Spleen (tissue), 11 donors: ENCODE measurements at regions not wholly inside any gene's neighbourhood (a gene's known extent, or its start where the extent isn't known, plus 50 kb on each side); places are given as distances from the start of the nearest gene placed in this dataset.
"Not testable (repeated sequence)": the region's sequence is repeated elsewhere in the genome, so short reads cannot be mapped to it uniquely, and the experiment has no call there.

Source experiments
- DNase-seq: peaks from one replicate; pipeline ENCODE4 v3.0.0-alpha.2; 2020
- H3K27ac ChIP-seq, 8 donors: fragments of 200-600 bp; sonication (generic) in 7 of 8; 1 replicate in 4 of 8; 2 replicates in 4 of 8; pipeline versions ENCODE4 v1.5.0 to v1.8.0; 2016 to 2021; ENCODE audit warnings: inconsistent platforms in 4 of 8, mild to moderate bottlenecking in 4 of 8, moderate library complexity in 1 of 8
- H3K27me3 ChIP-seq, 7 donors: fragments of 200-600 bp; sonication (generic) in 6 of 7; replicated peaks in 1 of 7; 1 replicate in 4 of 7; 2 replicates in 3 of 7; pipeline versions ENCODE4 v1.5.0 to v1.8.0; 2016 to 2021; ENCODE audit warnings: inconsistent platforms in 3 of 7, mild to moderate bottlenecking in 1 of 7
- H3K36me3 ChIP-seq, 6 donors: fragments of 200-600 bp; sonication (generic) in 5 of 6; 1 replicate in 4 of 6; 2 replicates in 2 of 6; pipeline versions ENCODE4 v1.5.0 to v1.8.0; 2016 to 2021; ENCODE audit warnings: inconsistent platforms in 2 of 6
- H3K4me1 ChIP-seq, 6 donors: fragments of 200-600 bp; sonication (generic) in 5 of 6; 1 replicate in 3 of 6; 2 replicates in 3 of 6; pipeline versions ENCODE4 v1.5.0 to v1.8.0; 2016 to 2021; ENCODE audit warnings: inconsistent platforms in 3 of 6
- H3K4me3 ChIP-seq, 8 donors: fragments of 200-600 bp; sonication (generic) in 7 of 8; 1 replicate in 4 of 8; 2 replicates in 4 of 8; pipeline versions ENCODE4 v1.5.0 to v1.8.0; 2016 to 2021; ENCODE audit warnings: inconsistent platforms in 4 of 8, mild to moderate bottlenecking in 4 of 8, moderate library complexity in 2 of 8
- H3K9me3 ChIP-seq, 8 donors: fragments of 200-600 bp; sonication (generic) in 7 of 8; 1 replicate in 4 of 8; 2 replicates in 4 of 8; pipeline versions ENCODE4 v1.5.0 to v1.8.0; 2016 to 2021; ENCODE audit warnings: inconsistent platforms in 4 of 8
- POLR2A ChIP-seq, 3 donors: fragments of 450-650 bp; IDR thresholded peaks; one replicate each; pipeline ENCODE4 v1.5.1; 2017; ENCODE audit warnings: antibody characterized with exemption in 3 of 3, mild to moderate bottlenecking in 1 of 3
- POLR2AphosphoS5 ChIP-seq, 3 donors: sonication (generic); formaldehyde crosslinking; IDR thresholded peaks; one replicate each; pipeline ENCODE4 v1.5.1; 2017; ENCODE audit warnings: antibody characterized with exemption in 3 of 3
- WGBS, 5 donors: extraction: QIAGEN DNeasy Blood & Tissue Kit in 3 of 5; methylation state at CpG; one replicate each; pipeline versions ENCODE4 v1.1.5 to v1.1.7; 2013 to 2018; 5-methylcytosine and 5-hydroxymethylcytosine counted together
- intact Hi-C: fragments of 100-400 bp; cut with DNase I; formaldehyde crosslinking; loops from one replicate; pipeline ENCODE4 v1.15.0; 2023; ENCODE audit warnings: low total_unique reads
- TF ChIP-seq, protein P1 (sequence below), 11 experiments: fragments of 200-600 bp in 7 of 11; fragments of 450-650 bp in 4 of 11; sonication (generic) in 4 of 11; IDR thresholded peaks in 8 of 11; conservative IDR thresholded peaks in 3 of 11; 1 replicate in 7 of 11; 2 replicates in 4 of 11; pipeline versions ENCODE4 v1.4.0 to v1.8.0; 2016 to 2021; ENCODE audit warnings: antibody characterized with exemption in 11 of 11, inconsistent platforms in 4 of 11, mild to moderate bottlenecking in 1 of 11
- donor health status: healthy with polysubstance abuse.
- donor health status: DM: no; HTN: no; CAD: no; lungs with moderate emphysema.
- donor health status: DM: no; HTN: no; CAD: no.
- donor health status: Bipolar disorder and iron deficiency.
- donor health status: healthy.
- donor health status: DM: no; HTN: no; CAD: no.
- donor health status: DM: yes; HTN: yes; CAD: no.

- intact Hi-C loops: no loop called here
- H3K4me1 ChIP-seq: no peaks in the 10 kb centered on the region
- peaks cover 0 to 12% (median 9%) of the 10 kb centered on the region in 8 donors for H3K9me3 ChIP-seq
- DNase-seq: no peak
- H3K27ac ChIP-seq: no peak overlapping the region
- 77 to 85% (median 82%) methylated on average over 4 of the region's 4 CpGs for WGBS, 5 donors
- H3K27me3 ChIP-seq: peaks cover 0 to 35% (median 8%) of the 10 kb centered on the region in 7 donors
- TF ChIP-seq, protein P1, sequence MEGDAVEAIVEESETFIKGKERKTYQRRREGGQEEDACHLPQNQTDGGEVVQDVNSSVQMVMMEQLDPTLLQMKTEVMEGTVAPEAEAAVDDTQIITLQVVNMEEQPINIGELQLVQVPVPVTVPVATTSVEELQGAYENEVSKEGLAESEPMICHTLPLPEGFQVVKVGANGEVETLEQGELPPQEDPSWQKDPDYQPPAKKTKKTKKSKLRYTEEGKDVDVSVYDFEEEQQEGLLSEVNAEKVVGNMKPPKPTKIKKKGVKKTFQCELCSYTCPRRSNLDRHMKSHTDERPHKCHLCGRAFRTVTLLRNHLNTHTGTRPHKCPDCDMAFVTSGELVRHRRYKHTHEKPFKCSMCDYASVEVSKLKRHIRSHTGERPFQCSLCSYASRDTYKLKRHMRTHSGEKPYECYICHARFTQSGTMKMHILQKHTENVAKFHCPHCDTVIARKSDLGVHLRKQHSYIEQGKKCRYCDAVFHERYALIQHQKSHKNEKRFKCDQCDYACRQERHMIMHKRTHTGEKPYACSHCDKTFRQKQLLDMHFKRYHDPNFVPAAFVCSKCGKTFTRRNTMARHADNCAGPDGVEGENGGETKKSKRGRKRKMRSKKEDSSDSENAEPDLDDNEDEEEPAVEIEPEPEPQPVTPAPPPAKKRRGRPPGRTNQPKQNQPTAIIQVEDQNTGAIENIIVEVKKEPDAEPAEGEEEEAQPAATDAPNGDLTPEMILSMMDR (IDR thresholded peaks at IDR 0.05 in 8 of 11, conservative IDR thresholded peaks at IDR 0.05 in 3 of 11): no peak
- TF ChIP-seq POLR2AphosphoS5 (IDR thresholded peaks at IDR 0.05) (no peak), POLR2A (IDR thresholded peaks at IDR 0.05) (no peak)
- no peaks in the 10 kb centered on the region for H3K36me3 ChIP-seq
- H3K4me3 ChIP-seq: no peak overlapping the region
Measured at GRCh38 chr10:123272171-123272570, 118.0 kb downstream of the BUB3 start.

GRCh38 chr10:123274306-123275135 is 120.3 kb downstream of the BUB3 start:
- Histone ChIP-seq H3K27me3 (peaks cover 0 to 35% (median 8%) of the 10 kb centered on the region in 7 donors), H3K36me3 (no peaks in the 10 kb centered on the region), H3K9me3 (peaks cover 0 to 12% (median 9%) of the 10 kb centered on the region in 8 donors), H3K27ac (no peak overlapping the region), H3K4me1 (no peaks in the 10 kb centered on the region), H3K4me3 (no peak overlapping the region)
- TF ChIP-seq, protein P1 (IDR thresholded peaks at IDR 0.05 in 8 of 11, conservative IDR thresholded peaks at IDR 0.05 in 3 of 11): no peak
- TF ChIP-seq POLR2AphosphoS5 (IDR thresholded peaks at IDR 0.05) (no peak), POLR2A (IDR thresholded peaks at IDR 0.05) (no peak)
- DNase-seq: no peak
- 32 to 43% (median 38%) methylated on average over 32 of the region's 32 CpGs for WGBS, 5 donors
- intact Hi-C loops: no loop called here

GRCh38 chr10:123275136-123275564 is 120.9 kb downstream of the BUB3 start:
- intact Hi-C loops: no loop called here
- no peak overlapping the region for H3K4me3 ChIP-seq

DNA sequence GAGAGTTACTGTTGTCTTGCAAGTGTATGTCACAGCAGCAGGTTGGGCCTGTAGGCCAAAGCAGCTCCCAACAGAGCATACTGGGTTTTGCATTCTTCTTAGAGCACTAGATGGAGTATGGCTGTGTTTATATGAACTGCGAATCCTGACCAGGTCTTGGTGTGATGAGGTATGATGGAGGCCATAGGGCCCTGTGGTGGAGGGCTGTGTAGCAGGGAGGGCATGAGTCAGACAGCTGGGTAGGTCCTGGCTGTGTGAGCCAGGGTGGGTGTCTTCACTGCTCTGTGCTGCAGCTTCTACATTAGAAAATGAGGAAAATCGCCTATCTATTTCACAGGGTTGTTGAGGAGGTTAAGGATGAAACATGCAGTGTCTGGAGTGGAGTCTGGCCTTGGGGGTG is 124.2 kb downstream of the BUB3 start:
- no peak for DNase-seq
- Histone ChIP-seq H3K27me3 (peaks cover 0 to 26% (median 8%) of the 10 kb centered on the region in 7 donors), H3K9me3 (peaks cover 0 to 12% (median 9%) of the 10 kb centered on the region in 8 donors), H3K36me3 (no peaks in the 10 kb centered on the region), H3K27ac (no peak overlapping the region), H3K4me1 (no peaks in the 10 kb centered on the region), H3K4me3 (no peak overlapping the region)
- 63 to 98% (median 92%) methylated on average over 2 of the region's 2 CpGs for WGBS, 5 donors
- intact Hi-C loops: no loop called here
- TF ChIP-seq POLR2A (IDR thresholded peaks at IDR 0.05): no peak

More at GRCh38 chr10:123275136-123275564, 120.9 kb downstream of the BUB3 start:
- H3K27ac ChIP-seq: no peak overlapping the region
- peaks cover 0 to 12% (median 9%) of the 10 kb centered on the region in 8 donors for H3K9me3 ChIP-seq
- DNase-seq: no peak
- peaks cover 0 to 35% (median 8%) of the 10 kb centered on the region in 7 donors for H3K27me3 ChIP-seq
- 11 to 22% (median 16%) methylated on average over 14 of the region's 14 CpGs for WGBS, 5 donors
- H3K4me1 ChIP-seq: no peaks in the 10 kb centered on the region
- TF ChIP-seq POLR2AphosphoS5 (IDR thresholded peaks at IDR 0.05) (no peak), POLR2A (IDR thresholded peaks at IDR 0.05) (no peak)
- TF ChIP-seq, protein P1 (IDR thresholded peaks at IDR 0.05 in 8 of 11, conservative IDR thresholded peaks at IDR 0.05 in 3 of 11): no peak
- no peaks in the 10 kb centered on the region for H3K36me3 ChIP-seq

GRCh38 chr10:123283371-123283770 is 129.2 kb downstream of the BUB3 start:
- H3K27me3 ChIP-seq, H3K4me1 ChIP-seq, H3K27ac ChIP-seq, H3K9me3 ChIP-seq, DNase-seq, intact Hi-C loops, H3K4me3 ChIP-seq, H3K36me3 ChIP-seq: not testable (repeated sequence)
- WGBS, 5 donors: 83 to 100% (median 96%) methylated on average over 1 to 35 of the region's 35 CpGs
